Lung (tissue), 11 donors: ENCODE measurements at regions not wholly inside any gene's neighbourhood (a gene's known extent, or its start where the extent isn't known, plus 50 kb on each side); places are given as distances from the start of the nearest gene placed in this dataset.

Source experiments
- ATAC-seq: fragments of 200-7000 bp; cut with Tn5 transposase; one replicate; pipeline ENCODE4 v1.9.1; 2020; ENCODE audit warnings: moderate number of reproducible peaks; ENCODE audit not compliant: insufficient read depth, low FRiP score
- DNase-seq, 3 donors: peaks; one replicate each; pipeline ENCODE4 v3.0.0-alpha.2; 2013 to 2017
- H3K27ac ChIP-seq, 2 donors: one replicate each; pipeline ENCODE4 v1.5.1; 2013; ENCODE audit warnings: mild to moderate bottlenecking in 2 of 2, moderate library complexity in 2 of 2, control low read depth in 1 of 2, inconsistent platforms in 1 of 2, low read depth in 1 of 2, low read length in 1 of 2
- H3K27me3 ChIP-seq, 3 donors: one replicate each; pipeline ENCODE4 v1.5.1; 2013; ENCODE audit warnings: low read length in 2 of 3; ENCODE audit not compliant: control insufficient read depth in 3 of 3, insufficient read depth in 3 of 3
- H3K36me3 ChIP-seq, 4 donors: one replicate each; pipeline ENCODE4 v1.5.1; 2013; ENCODE audit warnings: low read length in 4 of 4, mild to moderate bottlenecking in 1 of 4, moderate library complexity in 1 of 4; ENCODE audit not compliant: control insufficient read depth in 4 of 4, insufficient read depth in 4 of 4
- H3K4me1 ChIP-seq, 5 donors: one replicate each; pipeline ENCODE4 v1.5.1; 2013; ENCODE audit warnings: low read length in 5 of 5, mild to moderate bottlenecking in 2 of 5, moderate library complexity in 1 of 5; ENCODE audit not compliant: control insufficient read depth in 5 of 5, insufficient read depth in 5 of 5
- H3K4me3 ChIP-seq: one replicate; pipeline ENCODE4 v1.5.1; 2013; ENCODE audit warnings: mild to moderate bottlenecking, control low read depth, moderate library complexity
- H3K9ac ChIP-seq, 2 donors: one replicate each; pipeline ENCODE4 v1.5.1; 2013; ENCODE audit warnings: low read length in 2 of 2, control low read depth in 1 of 2; ENCODE audit not compliant: insufficient read depth in 1 of 2
- H3K9me3 ChIP-seq, 4 donors: one replicate each; pipeline ENCODE4 v1.5.1; 2013; ENCODE audit warnings: low read length in 3 of 4, mild to moderate bottlenecking in 1 of 4, moderate library complexity in 1 of 4; ENCODE audit not compliant: control insufficient read depth in 4 of 4, insufficient read depth in 3 of 4
- CTCF ChIP-seq: IDR thresholded peaks from 2 replicates; pipeline ENCODE4 v1.5.1; 2012; ENCODE audit warnings: mild to moderate bottlenecking; ENCODE audit errors: control extremely low read depth, extremely low read depth
- WGBS, 2 donors: extraction: QIAGEN DNeasy Blood & Tissue Kit; methylation state at CpG; one replicate each; pipeline ENCODE4 v1.1.7; 2013; 5-methylcytosine and 5-hydroxymethylcytosine counted together
- donor health status: control.
- donor health status: control.
- donor health status: Bipolar disorder and iron deficiency.
- donor health status: healthy.
- donor health status: DM: yes; HTN: yes; CAD: no.

DNA sequence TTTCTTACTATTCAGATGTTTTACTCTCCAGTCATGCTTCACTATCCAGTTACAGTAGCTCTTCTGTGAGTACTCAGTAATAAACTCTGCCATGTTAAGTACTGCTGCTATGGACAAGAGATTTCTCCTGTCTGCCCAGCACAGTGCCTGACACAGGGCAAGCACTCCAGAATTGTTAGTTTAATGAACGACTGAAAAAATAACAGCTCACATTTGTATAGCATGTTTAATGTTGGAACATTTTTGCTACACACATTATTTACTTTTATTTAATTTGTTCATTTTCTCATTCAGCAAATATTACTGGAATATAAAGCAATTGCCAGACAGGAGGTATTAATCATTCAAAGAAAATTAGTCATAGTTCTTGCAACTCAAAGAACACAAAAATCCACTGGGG, 142.6 kb upstream of the HMGN3 start:
- DNase-seq (no peak), ATAC-seq (no peak)
- Histone ChIP-seq H3K4me1 (no peaks in the 10 kb centered on the region), H3K36me3 (no peaks in the 10 kb centered on the region), H3K27me3 (no peaks in the 10 kb centered on the region), H3K9me3 (peaks cover 0 to 1% (median 0%) of the 10 kb centered on the region in 4 donors), H3K4me3 (no peak overlapping the region), H3K9ac (no peak overlapping the region), H3K27ac (no peak overlapping the region)
- WGBS, 2 donors = 48 to 70% methylated on average over 1 of the region's 1 CpG
- TF ChIP-seq CTCF = no peak

DNA sequence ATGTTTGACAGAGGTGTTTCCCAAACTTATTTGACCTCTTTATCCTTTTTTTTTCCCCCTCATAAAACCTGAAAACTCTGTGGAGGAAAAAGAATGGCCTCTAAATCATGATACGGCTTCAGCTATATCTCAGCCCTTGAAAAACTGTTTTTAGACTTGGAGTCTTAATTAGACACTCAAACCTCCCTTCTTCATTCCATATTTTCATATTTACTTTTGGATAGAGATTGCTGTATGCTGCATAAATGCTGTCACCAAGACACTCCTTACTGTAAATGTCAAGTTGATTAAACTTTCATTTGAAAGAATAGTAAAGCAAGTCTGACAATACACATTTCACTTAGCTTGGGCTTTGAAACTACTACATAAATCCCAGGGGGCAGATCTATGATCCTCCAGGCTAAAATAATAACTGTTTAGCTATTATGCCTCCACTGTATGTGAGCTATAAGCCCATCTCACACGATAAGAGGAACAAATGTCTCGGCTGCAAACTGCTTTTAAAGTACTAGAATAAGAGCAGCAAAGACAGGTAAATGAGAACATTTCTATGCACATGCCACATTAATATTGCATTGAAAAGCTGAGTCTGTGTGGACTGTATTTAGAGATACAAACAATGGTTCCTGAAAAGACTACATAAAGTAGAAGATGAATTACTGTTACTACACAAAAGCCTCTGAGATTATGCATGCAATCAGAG, 141.3 kb upstream of the HMGN3 start:
- H3K27ac ChIP-seq = no peak overlapping the region
- no peaks in the 10 kb centered on the region for H3K27me3 ChIP-seq
- no peak overlapping the region for H3K4me3 ChIP-seq
- DNase-seq = no peak
- no peak for ATAC-seq
- no peaks in the 10 kb centered on the region for H3K4me1 ChIP-seq
- no peak for TF ChIP-seq CTCF
- H3K9me3 ChIP-seq = no peaks in the 10 kb centered on the region
- H3K36me3 ChIP-seq = no peaks in the 10 kb centered on the region
- no peak overlapping the region for H3K9ac ChIP-seq
- WGBS, 2 donors = 81 to 83% methylated on average over 3 of the region's 3 CpGs

GRCh38 chr6:79374308-79374707, 139.8 kb upstream of the HMGN3 start:
- no peak overlapping the region for H3K4me3 ChIP-seq
- H3K9ac ChIP-seq = no peak overlapping the region
- no peaks in the 10 kb centered on the region for H3K36me3 ChIP-seq
- ATAC-seq (no peak), DNase-seq (no peak)
- 88 to 96% methylated on average over 1 of the region's 1 CpG for WGBS, 2 donors
- peaks cover 0 to 5% (median 0%) of the 10 kb centered on the region in 4 donors for H3K9me3 ChIP-seq
- TF ChIP-seq CTCF = no peak
- no peaks in the 10 kb centered on the region for H3K27me3 ChIP-seq
- no peak overlapping the region for H3K27ac ChIP-seq
- H3K4me1 ChIP-seq = no peaks in the 10 kb centered on the region

DNA sequence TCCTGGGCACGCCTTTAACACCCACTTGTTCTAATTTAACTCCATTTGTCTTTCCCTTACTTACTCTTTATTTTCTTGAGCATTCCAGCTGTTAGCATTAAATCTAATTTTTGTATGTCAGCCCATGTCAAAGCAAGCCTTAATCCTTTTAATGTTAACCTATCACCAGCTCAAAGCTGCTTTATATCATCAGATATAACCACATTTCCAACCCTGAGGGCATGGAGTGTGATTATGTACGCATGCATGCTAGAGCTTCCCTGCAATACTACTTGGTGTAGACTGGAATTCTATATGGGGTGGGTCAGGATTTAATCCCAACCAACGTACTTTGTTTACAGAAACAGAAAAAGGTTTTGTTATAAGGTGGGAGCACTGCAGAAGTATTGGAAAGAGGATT, 139.4 kb upstream of the HMGN3 start:
- no peak overlapping the region for H3K27ac ChIP-seq
- no peak for DNase-seq

More for the DNA sequence above, 139.4 kb upstream of the HMGN3 start:
- Histone ChIP-seq H3K4me1 (no peaks in the 10 kb centered on the region), H3K27me3 (no peaks in the 10 kb centered on the region), H3K9me3 (peaks cover 0 to 7% (median 0%) of the 10 kb centered on the region in 4 donors), H3K9ac (no peak overlapping the region), H3K4me3 (no peak overlapping the region), H3K36me3 (no peaks in the 10 kb centered on the region)
- no peak for TF ChIP-seq CTCF
- ATAC-seq = no peak
- WGBS, 2 donors = 58 to 68% methylated on average over 3 of the region's 3 CpGs
